A549 (cell line): ENCODE measurements at regions not wholly inside any gene's neighbourhood (a gene's known extent, or its start where the extent isn't known, plus 50 kb on each side); places are given as distances from the start of the nearest gene placed in this dataset.

Source experiments
- FOSB ChIP-seq: fragments of 250-450 bp; sonication (Bioruptor Pico); IDR thresholded peaks from 2 replicates; pipeline ENCODE4 v1.5.0; 2020; ENCODE audit warnings: mild to moderate bottlenecking, moderate library complexity
- FOSL2 ChIP-seq, 2 experiments: fragments of 450-650 bp in 1 of 2; fragments of >200 bp in 1 of 2; sonication (Bioruptor Twin) in 1 of 2; formaldehyde crosslinking; IDR thresholded peaks; 2 replicates each; pipeline versions ENCODE4 v1.5.0 to v1.6.1; 2016 to 2020; ENCODE audit warnings: mild to moderate bottlenecking in 1 of 2, moderate library complexity in 1 of 2
- HDAC2 ChIP-seq: fragments of 200-600 bp; sonication (generic); IDR thresholded peaks from 2 replicates; pipeline ENCODE4 v1.6.1; 2016
- HOXB5 ChIP-seq: fragments of 250-450 bp; sonication (Bioruptor Pico); IDR thresholded peaks from 2 replicates; pipeline ENCODE4 v1.5.0; 2020; ENCODE audit warnings: mild to moderate bottlenecking, moderate library complexity
- KDM1A ChIP-seq: fragments of 200-600 bp; sonication (generic); IDR thresholded peaks from 2 replicates; pipeline ENCODE4 v1.6.1; 2016; ENCODE audit warnings: low read depth, mild to moderate bottlenecking
- TF ChIP-seq, protein P1 (sequence below): fragments of >200 bp; sonication (Bioruptor Twin); formaldehyde crosslinking; IDR thresholded peaks from 3 replicates; pipeline ENCODE4 v1.5.1; 2016
- TF ChIP-seq, protein P2 (sequence below): fragments of 150-350 bp; IDR thresholded peaks from 2 replicates; pipeline ENCODE4 v1.6.1; 2014; ENCODE audit warnings: low read depth, mild to moderate bottlenecking, low read length

DNA sequence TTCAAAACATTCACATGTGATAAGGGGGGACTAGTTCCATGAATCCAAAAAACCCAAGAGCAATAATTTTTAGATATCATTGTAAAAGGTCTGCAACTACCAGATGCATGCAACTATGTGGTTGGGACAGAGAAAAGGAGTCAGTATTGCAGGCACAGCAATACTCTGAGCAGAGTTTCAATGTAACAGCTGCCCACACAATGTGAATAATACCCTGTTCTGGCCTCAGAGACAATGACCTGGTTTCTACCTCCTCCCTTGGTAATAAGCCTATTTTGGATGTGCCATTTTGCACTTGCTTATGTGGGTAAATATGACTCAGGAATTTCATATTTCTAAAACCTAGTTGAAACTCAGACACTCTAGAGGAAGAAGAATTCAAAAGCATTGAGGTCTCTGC is 194.8 kb upstream of the RASGEF1B start:
- no peak for TF ChIP-seq FOSL2 (IDR thresholded peaks at IDR 0.05)
- no peak for TF ChIP-seq FOSL2 (CRISPR knock-in tag; IDR thresholded peaks at IDR 0.05)
- TF ChIP-seq HOXB5 (CRISPR knock-in tag), result no peak
- TF ChIP-seq, protein P1, sequence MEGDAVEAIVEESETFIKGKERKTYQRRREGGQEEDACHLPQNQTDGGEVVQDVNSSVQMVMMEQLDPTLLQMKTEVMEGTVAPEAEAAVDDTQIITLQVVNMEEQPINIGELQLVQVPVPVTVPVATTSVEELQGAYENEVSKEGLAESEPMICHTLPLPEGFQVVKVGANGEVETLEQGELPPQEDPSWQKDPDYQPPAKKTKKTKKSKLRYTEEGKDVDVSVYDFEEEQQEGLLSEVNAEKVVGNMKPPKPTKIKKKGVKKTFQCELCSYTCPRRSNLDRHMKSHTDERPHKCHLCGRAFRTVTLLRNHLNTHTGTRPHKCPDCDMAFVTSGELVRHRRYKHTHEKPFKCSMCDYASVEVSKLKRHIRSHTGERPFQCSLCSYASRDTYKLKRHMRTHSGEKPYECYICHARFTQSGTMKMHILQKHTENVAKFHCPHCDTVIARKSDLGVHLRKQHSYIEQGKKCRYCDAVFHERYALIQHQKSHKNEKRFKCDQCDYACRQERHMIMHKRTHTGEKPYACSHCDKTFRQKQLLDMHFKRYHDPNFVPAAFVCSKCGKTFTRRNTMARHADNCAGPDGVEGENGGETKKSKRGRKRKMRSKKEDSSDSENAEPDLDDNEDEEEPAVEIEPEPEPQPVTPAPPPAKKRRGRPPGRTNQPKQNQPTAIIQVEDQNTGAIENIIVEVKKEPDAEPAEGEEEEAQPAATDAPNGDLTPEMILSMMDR, result no peak
- no peak for TF ChIP-seq FOSB (CRISPR knock-in tag)
- TF ChIP-seq, protein P2, sequence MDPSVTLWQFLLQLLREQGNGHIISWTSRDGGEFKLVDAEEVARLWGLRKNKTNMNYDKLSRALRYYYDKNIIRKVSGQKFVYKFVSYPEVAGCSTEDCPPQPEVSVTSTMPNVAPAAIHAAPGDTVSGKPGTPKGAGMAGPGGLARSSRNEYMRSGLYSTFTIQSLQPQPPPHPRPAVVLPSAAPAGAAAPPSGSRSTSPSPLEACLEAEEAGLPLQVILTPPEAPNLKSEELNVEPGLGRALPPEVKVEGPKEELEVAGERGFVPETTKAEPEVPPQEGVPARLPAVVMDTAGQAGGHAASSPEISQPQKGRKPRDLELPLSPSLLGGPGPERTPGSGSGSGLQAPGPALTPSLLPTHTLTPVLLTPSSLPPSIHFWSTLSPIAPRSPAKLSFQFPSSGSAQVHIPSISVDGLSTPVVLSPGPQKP, result no peak
- no peak for TF ChIP-seq HDAC2
- no peak for TF ChIP-seq KDM1A
